GM23338 (cell line): ENCODE measurements at regions not wholly inside any gene's neighbourhood (a gene's known extent, or its start where the extent isn't known, plus 50 kb on each side); places are given as distances from the start of the nearest gene placed in this dataset.
A peak's percentile ranks its signal among the peaks of the same experiment; 100 is the strongest.

Source experiments
- ATAC-seq: fragments of 200-7000 bp; cut with Tn5 transposase; 3 replicates; pipeline ENCODE4 v1.9.1; 2020
- DNase-seq: peaks from one replicate; pipeline ENCODE4 v3.0.0-alpha.2; 2015; ENCODE audit warnings: low spot score
- H2AFZ ChIP-seq: fragments of 200-600 bp; sonication (generic); 2 replicates; pipeline ENCODE4 v1.8.0; 2016; ENCODE audit warnings: antibody characterized with exemption, mild to moderate bottlenecking, moderate library complexity
- H3F3A ChIP-seq: fragments of 200-600 bp; sonication (generic); replicated peaks from 2 replicates; pipeline ENCODE4 v1.8.0; 2017; ENCODE audit warnings: antibody characterized with exemption, mixed run types, low read depth
- H3K27ac ChIP-seq: fragments of 200-600 bp; sonication (generic); 2 replicates; pipeline ENCODE4 v1.6.1; 2016; ENCODE audit warnings: low read depth
- H3K27me3 ChIP-seq: fragments of 200-600 bp; sonication (generic); 2 replicates; pipeline ENCODE4 v1.8.0; 2016; ENCODE audit warnings: mild to moderate bottlenecking, mixed run types, moderate library complexity; ENCODE audit not compliant: insufficient read depth
- H3K36me3 ChIP-seq: fragments of 200-600 bp; sonication (generic); 2 replicates; pipeline ENCODE4 v1.8.0; 2016; ENCODE audit warnings: mild to moderate bottlenecking; ENCODE audit not compliant: insufficient read depth
- H3K4me1 ChIP-seq: fragments of 200-600 bp; sonication (generic); 2 replicates; pipeline ENCODE4 v1.8.0; 2016; ENCODE audit warnings: mild to moderate bottlenecking, moderate library complexity; ENCODE audit not compliant: insufficient read depth
- H3K4me2 ChIP-seq: fragments of 200-600 bp; sonication (generic); 2 replicates; pipeline ENCODE4 v1.7.1; 2017; ENCODE audit warnings: mixed run types
- H3K4me3 ChIP-seq: fragments of 200-600 bp; sonication (generic); 2 replicates; pipeline ENCODE4 v1.6.1; 2016; ENCODE audit warnings: mixed run types
- H3K79me2 ChIP-seq: fragments of 200-600 bp; sonication (generic); replicated peaks from 2 replicates; pipeline ENCODE4 v1.8.0; 2017; ENCODE audit warnings: mild to moderate bottlenecking; ENCODE audit not compliant: insufficient read depth
- H3K9me2 ChIP-seq: fragments of 200-600 bp; sonication (generic); 2 replicates; pipeline ENCODE4 v1.8.0; 2017; ENCODE audit not compliant: insufficient read depth
- H4K20me1 ChIP-seq: fragments of 200-600 bp; sonication (generic); replicated peaks from 2 replicates; pipeline ENCODE4 v1.8.0; 2017; ENCODE audit warnings: mild to moderate bottlenecking; ENCODE audit not compliant: insufficient read depth
- H3K27ac Mint-ChIP-seq: 2 replicates; pipeline ENCODE4 v1.8.0; 2020; ENCODE audit warnings: inconsistent platforms, mild to moderate bottlenecking, moderate library complexity, mixed read lengths
- H3K27me3 Mint-ChIP-seq: 3 replicates; pipeline ENCODE4 v1.8.0; 2022; ENCODE audit warnings: low read depth, mild to moderate bottlenecking, moderate library complexity, mixed read lengths, inconsistent platforms; ENCODE audit not compliant: insufficient read depth, poor library complexity
- H3K36me3 Mint-ChIP-seq: 3 replicates; pipeline ENCODE4 v1.8.0; 2021; ENCODE audit warnings: low read depth, mild to moderate bottlenecking, inconsistent platforms, moderate library complexity, mixed read lengths
- H3K4me1 Mint-ChIP-seq: 3 replicates; pipeline ENCODE4 v1.8.0; 2020; ENCODE audit warnings: mild to moderate bottlenecking, inconsistent platforms, mixed read lengths
- H3K4me3 Mint-ChIP-seq: 3 replicates; pipeline ENCODE4 v1.8.0; 2021; ENCODE audit warnings: moderate library complexity, mild to moderate bottlenecking, inconsistent platforms, mixed read lengths
- H3K9me3 Mint-ChIP-seq: 3 replicates; pipeline ENCODE4 v1.8.0; 2020; ENCODE audit warnings: moderate library complexity, mild to moderate bottlenecking, inconsistent platforms, mixed read lengths
- CTCF ChIP-seq, 2 experiments: fragments of 200-600 bp in 1 of 2; sonication (generic) in 1 of 2; conservative IDR thresholded peaks; 2 replicates each; pipeline versions ENCODE4 v1.5.1 to v1.6.1; 2016 to 2017; ENCODE audit warnings: antibody characterized with exemption in 2 of 2, low read depth in 2 of 2, mild to moderate bottlenecking in 2 of 2, moderate library complexity in 1 of 2
- REST ChIP-seq: IDR thresholded peaks from one replicate; pipeline ENCODE4 v1.6.1; 2018; ENCODE audit warnings: antibody characterized with exemption; ENCODE audit not compliant: unreplicated experiment
- ZNF114 ChIP-seq: fragments of 250-450 bp; sonication (Bioruptor Pico); IDR thresholded peaks from 2 replicates; pipeline ENCODE4 v1.5.0; 2020; ENCODE audit warnings: mild to moderate bottlenecking, moderate library complexity
- TF ChIP-seq, protein P1 (sequence below): fragments of 250-450 bp; sonication (Bioruptor Pico); IDR thresholded peaks from 2 replicates; pipeline ENCODE4 v1.5.0; 2020; ENCODE audit warnings: mild to moderate bottlenecking, moderate library complexity

GRCh38 chrY:14222014-14222413 lies 166.0 kb downstream of the VCY1B start (continued):
- TF ChIP-seq, protein P1, sequence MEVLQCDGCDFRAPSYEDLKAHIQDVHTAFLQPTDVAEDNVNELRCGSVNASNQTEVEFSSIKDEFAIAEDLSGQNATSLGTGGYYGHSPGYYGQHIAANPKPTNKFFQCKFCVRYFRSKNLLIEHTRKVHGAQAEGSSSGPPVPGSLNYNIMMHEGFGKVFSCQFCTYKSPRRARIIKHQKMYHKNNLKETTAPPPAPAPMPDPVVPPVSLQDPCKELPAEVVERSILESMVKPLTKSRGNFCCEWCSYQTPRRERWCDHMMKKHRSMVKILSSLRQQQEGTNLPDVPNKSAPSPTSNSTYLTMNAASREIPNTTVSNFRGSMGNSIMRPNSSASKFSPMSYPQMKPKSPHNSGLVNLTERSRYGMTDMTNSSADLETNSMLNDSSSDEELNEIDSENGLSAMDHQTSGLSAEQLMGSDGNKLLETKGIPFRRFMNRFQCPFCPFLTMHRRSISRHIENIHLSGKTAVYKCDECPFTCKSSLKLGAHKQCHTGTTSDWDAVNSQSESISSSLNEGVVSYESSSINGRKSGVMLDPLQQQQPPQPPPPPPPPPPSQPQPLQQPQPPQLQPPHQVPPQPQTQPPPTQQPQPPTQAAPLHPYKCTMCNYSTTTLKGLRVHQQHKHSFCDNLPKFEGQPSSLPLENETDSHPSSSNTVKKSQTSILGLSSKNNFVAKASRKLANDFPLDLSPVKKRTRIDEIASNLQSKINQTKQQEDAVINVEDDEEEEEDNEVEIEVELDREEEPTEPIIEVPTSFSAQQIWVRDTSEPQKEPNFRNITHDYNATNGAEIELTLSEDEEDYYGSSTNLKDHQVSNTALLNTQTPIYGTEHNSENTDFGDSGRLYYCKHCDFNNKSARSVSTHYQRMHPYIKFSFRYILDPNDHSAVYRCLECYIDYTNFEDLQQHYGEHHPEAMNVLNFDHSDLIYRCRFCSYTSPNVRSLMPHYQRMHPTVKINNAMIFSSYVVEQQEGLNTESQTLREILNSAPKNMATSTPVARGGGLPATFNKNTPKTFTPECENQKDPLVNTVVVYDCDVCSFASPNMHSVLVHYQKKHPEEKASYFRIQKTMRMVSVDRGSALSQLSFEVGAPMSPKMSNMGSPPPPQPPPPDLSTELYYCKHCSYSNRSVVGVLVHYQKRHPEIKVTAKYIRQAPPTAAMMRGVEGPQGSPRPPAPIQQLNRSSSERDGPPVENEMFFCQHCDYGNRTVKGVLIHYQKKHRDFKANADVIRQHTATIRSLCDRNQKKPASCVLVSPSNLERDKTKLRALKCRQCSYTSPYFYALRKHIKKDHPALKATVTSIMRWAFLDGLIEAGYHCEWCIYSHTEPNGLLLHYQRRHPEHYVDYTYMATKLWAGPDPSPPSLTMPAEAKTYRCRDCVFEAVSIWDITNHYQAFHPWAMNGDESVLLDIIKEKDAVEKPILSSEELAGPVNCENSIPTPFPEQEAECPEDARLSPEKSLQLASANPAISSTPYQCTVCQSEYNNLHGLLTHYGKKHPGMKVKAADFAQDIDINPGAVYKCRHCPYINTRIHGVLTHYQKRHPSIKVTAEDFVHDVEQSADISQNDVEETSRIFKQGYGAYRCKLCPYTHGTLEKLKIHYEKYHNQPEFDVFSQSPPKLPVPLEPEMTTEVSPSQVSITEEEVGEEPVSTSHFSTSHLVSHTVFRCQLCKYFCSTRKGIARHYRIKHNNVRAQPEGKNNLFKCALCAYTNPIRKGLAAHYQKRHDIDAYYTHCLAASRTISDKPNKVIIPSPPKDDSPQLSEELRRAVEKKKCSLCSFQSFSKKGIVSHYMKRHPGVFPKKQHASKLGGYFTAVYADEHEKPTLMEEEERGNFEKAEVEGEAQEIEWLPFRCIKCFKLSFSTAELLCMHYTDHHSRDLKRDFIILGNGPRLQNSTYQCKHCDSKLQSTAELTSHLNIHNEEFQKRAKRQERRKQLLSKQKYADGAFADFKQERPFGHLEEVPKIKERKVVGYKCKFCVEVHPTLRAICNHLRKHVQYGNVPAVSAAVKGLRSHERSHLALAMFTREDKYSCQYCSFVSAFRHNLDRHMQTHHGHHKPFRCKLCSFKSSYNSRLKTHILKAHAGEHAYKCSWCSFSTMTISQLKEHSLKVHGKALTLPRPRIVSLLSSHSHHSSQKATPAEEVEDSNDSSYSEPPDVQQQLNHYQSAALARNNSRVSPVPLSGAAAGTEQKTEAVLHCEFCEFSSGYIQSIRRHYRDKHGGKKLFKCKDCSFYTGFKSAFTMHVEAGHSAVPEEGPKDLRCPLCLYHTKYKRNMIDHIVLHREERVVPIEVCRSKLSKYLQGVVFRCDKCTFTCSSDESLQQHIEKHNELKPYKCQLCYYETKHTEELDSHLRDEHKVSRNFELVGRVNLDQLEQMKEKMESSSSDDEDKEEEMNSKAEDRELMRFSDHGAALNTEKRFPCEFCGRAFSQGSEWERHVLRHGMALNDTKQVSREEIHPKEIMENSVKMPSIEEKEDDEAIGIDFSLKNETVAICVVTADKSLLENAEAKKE (CRISPR knock-in tag) = no peak

- H3K4me3 Mint-ChIP-seq = no peak overlapping the region
- peak; percentile 45 for DNase-seq
- no peaks in the 10 kb centered on the region for H3K4me1 Mint-ChIP-seq
- TF ChIP-seq REST = peak; percentile 84
- no peak for TF ChIP-seq CTCF (conservative IDR thresholded peaks at IDR 0.05; ENCODE audit: low read depth in 2 of 2)
- TF ChIP-seq ZNF114 = no peak
- Histone ChIP-seq H3F3A (no peaks in the 10 kb centered on the region), H3K4me3 (no peak overlapping the region), H2AFZ (no peak overlapping the region), H3K79me2 (no peaks in the 10 kb centered on the region), H4K20me1 (no peaks in the 10 kb centered on the region), H3K4me1 (no peaks in the 10 kb centered on the region), H3K36me3 (no peaks in the 10 kb centered on the region), H3K4me2 (no peak overlapping the region), H3K9me2 (no peaks in the 10 kb centered on the region), H3K27me3 (no peaks in the 10 kb centered on the region), H3K27ac (no peak overlapping the region)
- H3K27me3 Mint-ChIP-seq = no peaks in the 10 kb centered on the region
- ATAC-seq = no peak; the same call in 1 of the 3 replicates
- no peak overlapping the region for H3K27ac Mint-ChIP-seq
- no peaks in the 10 kb centered on the region for H3K36me3 Mint-ChIP-seq
- H3K9me3 Mint-ChIP-seq = no peaks in the 10 kb centered on the region
Measured at GRCh38 chrY:14231703-14232102, 175.7 kb downstream of the VCY1B start.
